Loucy (cell line): ENCODE measurements at regions not wholly inside any gene's neighbourhood (a gene's known extent, or its start where the extent isn't known, plus 50 kb on each side); places are given as distances from the start of the nearest gene placed in this dataset.

Experiments used
- EZH2phosphoT487 ChIP-seq: fragments of 200-600 bp; IDR thresholded peaks from 2 replicates; pipeline ENCODE4 v1.6.1; 2018; ENCODE audit warnings: antibody characterized with exemption, mild to moderate bottlenecking, moderate library complexity, borderline replicate concordance
- TF ChIP-seq, protein P1 (sequence below): fragments of 200-600 bp; sonication (generic); conservative IDR thresholded peaks from 2 replicates; pipeline ENCODE4 v1.5.1; 2014; ENCODE audit warnings: mild to moderate bottlenecking, antibody characterized with exemption, low read length

GRCh38 chr21:32119389-32119788 lies 159.5 kb downstream of the MIS18A start:
- TF ChIP-seq, protein P1, sequence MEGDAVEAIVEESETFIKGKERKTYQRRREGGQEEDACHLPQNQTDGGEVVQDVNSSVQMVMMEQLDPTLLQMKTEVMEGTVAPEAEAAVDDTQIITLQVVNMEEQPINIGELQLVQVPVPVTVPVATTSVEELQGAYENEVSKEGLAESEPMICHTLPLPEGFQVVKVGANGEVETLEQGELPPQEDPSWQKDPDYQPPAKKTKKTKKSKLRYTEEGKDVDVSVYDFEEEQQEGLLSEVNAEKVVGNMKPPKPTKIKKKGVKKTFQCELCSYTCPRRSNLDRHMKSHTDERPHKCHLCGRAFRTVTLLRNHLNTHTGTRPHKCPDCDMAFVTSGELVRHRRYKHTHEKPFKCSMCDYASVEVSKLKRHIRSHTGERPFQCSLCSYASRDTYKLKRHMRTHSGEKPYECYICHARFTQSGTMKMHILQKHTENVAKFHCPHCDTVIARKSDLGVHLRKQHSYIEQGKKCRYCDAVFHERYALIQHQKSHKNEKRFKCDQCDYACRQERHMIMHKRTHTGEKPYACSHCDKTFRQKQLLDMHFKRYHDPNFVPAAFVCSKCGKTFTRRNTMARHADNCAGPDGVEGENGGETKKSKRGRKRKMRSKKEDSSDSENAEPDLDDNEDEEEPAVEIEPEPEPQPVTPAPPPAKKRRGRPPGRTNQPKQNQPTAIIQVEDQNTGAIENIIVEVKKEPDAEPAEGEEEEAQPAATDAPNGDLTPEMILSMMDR, result no peak
- TF ChIP-seq EZH2phosphoT487, result no peak
